DOHH2 (cell line): ENCODE measurements at regions not wholly inside any gene's neighbourhood (a gene's known extent, or its start where the extent isn't known, plus 50 kb on each side); places are given as distances from the start of the nearest gene placed in this dataset.

ENCODE experiments used
- EZH2phosphoT487 ChIP-seq: fragments of 200-600 bp; sonication (generic); IDR thresholded peaks from 2 replicates; pipeline ENCODE4 v1.6.1; 2017; ENCODE audit warnings: borderline replicate concordance, mild to moderate bottlenecking, antibody characterized with exemption, low read length, moderate library complexity, mixed read lengths
- TF ChIP-seq, protein P1 (sequence below): fragments of 200-600 bp; sonication (generic); IDR thresholded peaks from one replicate; pipeline ENCODE4 v1.5.1; 2014; ENCODE audit warnings: antibody characterized with exemption, mild to moderate bottlenecking, low read depth, low read length; ENCODE audit not compliant: poor library complexity, severe bottlenecking

DNA sequence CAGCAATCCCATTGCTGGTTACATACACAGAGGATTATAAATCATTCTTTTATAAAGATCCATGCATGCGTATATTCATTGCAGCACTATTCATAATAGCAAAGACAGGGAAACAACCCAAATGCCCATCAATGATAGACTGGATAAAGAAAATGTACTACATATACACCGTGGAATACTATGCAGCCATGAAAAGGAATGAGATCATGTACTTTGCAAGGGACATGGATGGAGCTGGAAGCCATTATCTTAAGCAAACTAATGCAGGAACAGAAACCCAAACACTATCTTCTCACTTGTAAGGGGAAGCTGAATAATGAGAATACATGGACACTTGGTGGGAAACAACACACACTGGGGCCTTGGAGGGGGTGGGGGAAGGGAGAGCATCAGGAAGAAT is 529.7 kb downstream of the TBC1D32 start:
- TF ChIP-seq, protein P1, sequence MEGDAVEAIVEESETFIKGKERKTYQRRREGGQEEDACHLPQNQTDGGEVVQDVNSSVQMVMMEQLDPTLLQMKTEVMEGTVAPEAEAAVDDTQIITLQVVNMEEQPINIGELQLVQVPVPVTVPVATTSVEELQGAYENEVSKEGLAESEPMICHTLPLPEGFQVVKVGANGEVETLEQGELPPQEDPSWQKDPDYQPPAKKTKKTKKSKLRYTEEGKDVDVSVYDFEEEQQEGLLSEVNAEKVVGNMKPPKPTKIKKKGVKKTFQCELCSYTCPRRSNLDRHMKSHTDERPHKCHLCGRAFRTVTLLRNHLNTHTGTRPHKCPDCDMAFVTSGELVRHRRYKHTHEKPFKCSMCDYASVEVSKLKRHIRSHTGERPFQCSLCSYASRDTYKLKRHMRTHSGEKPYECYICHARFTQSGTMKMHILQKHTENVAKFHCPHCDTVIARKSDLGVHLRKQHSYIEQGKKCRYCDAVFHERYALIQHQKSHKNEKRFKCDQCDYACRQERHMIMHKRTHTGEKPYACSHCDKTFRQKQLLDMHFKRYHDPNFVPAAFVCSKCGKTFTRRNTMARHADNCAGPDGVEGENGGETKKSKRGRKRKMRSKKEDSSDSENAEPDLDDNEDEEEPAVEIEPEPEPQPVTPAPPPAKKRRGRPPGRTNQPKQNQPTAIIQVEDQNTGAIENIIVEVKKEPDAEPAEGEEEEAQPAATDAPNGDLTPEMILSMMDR = no peak
- TF ChIP-seq EZH2phosphoT487 = no peak
